Lower leg skin (tissue), 4 donors: ENCODE measurements at regions not wholly inside any gene's neighbourhood (a gene's known extent, or its start where the extent isn't known, plus 50 kb on each side); places are given as distances from the start of the nearest gene placed in this dataset.

ENCODE experiments used
- DNase-seq, 2 donors: peaks; one replicate each; pipeline ENCODE4 v3.0.0-alpha.2; 2019; ENCODE audit warnings: low spot score in 2 of 2
- H3K4me3 ChIP-seq: fragments of 200-600 bp; sonication (generic); 2 replicates; pipeline ENCODE4 v1.5.1; 2017; ENCODE audit warnings: mild to moderate bottlenecking, low read depth; ENCODE audit not compliant: poor library complexity, severe bottlenecking
- CTCF ChIP-seq, 3 donors: fragments of 450-650 bp; IDR thresholded peaks; one replicate each; pipeline ENCODE4 v1.5.1; 2016; ENCODE audit warnings: antibody characterized with exemption in 3 of 3, mild to moderate bottlenecking in 3 of 3, moderate library complexity in 2 of 3
- POLR2A ChIP-seq, 2 donors: fragments of 450-650 bp; IDR thresholded peaks; one replicate each; pipeline ENCODE4 v1.6.1; 2016 to 2017; ENCODE audit warnings: antibody characterized with exemption in 2 of 2, mild to moderate bottlenecking in 1 of 2, moderate library complexity in 1 of 2
- WGBS, 2 donors: methylation state at CpG; one replicate each; pipeline ENCODE4 v1.1.5; 2018; 5-methylcytosine and 5-hydroxymethylcytosine counted together
- intact Hi-C: fragments of 100-400 bp; cut with DNase I; formaldehyde crosslinking; loops from one replicate; pipeline ENCODE4 v1.15.0; 2023; ENCODE audit warnings: low total_unique reads

- 79 to 93% methylated on average over 1 of the region's 1 CpG for WGBS, 2 donors
- no peak for DNase-seq
- TF ChIP-seq CTCF (IDR thresholded peaks at IDR 0.05) (no peak), POLR2A (IDR thresholded peaks at IDR 0.05) (no peak)
- intact Hi-C loops, result no loop called here
- no peak overlapping the region for H3K4me3 ChIP-seq
Measured at GRCh38 chr1:112219267-112219666, 176.7 kb upstream of the CTTNBP2NL start.

- WGBS, 2 donors, result 88% methylated on average over 9 of the region's 9 CpGs
- intact Hi-C loops, result no loop called here
Measured at GRCh38 chr1:112230232-112230631, 165.8 kb upstream of the CTTNBP2NL start.

DNA sequence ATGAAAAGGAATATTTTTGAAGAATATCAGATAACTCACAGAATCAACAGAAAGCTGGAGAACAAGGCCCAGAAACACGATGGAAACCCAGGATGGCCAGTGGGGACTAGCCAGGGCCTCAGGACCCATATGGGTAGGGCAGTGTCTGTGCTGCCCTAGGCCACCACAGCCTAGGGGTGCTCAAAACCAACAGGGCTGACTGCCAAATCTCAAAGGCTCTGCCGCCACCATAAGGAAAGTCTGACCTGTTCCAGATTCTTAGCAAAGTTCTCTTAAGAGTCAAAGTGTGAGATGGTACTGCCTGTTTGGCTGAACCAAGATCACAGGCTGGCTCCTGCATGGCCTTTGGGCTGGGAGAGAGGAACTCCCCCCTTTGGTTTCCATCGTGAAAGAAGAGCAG, 164.7 kb upstream of the CTTNBP2NL start:
- no peak for DNase-seq
- H3K4me3 ChIP-seq, result no peak overlapping the region
- 64 to 71% methylated on average over 3 of the region's 3 CpGs for WGBS, 2 donors
- TF ChIP-seq CTCF (IDR thresholded peaks at IDR 0.05) (no peak), POLR2A (IDR thresholded peaks at IDR 0.05) (no peak)
- intact Hi-C loops, result no loop called here

More at GRCh38 chr1:112230232-112230631, 165.8 kb upstream of the CTTNBP2NL start:
- DNase-seq, result no peak
- no peak for TF ChIP-seq CTCF (IDR thresholded peaks at IDR 0.05)
- no peak for TF ChIP-seq POLR2A (IDR thresholded peaks at IDR 0.05)
- no peak overlapping the region for H3K4me3 ChIP-seq

GRCh38 chr1:112232848-112233247, 163.2 kb upstream of the CTTNBP2NL start:
- DNase-seq, result no peak
- intact Hi-C loops, result no loop called here
- WGBS, 2 donors, result 70 to 71% methylated on average over 3 of the region's 3 CpGs

DNA sequence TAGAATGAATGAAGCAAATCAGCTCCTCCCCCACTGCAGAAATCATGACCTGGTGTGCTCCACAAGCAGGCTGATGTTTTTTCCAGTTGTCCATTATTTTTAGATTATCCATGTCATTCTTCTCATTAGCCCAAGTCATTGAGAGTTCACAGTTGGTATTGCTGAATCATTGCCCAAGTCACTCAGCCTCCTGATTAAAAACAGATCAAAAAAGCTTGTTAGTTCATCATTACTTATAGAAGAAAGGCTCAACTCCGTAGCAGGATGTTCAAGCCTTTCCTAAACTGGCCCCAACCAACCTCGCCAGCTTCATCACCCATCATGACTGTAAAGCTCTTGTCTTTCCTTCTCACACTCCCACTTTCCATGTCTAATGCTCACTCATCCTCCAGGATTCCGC, 161.3 kb upstream of the CTTNBP2NL start:
- intact Hi-C loops, result no loop called here
- H3K4me3 ChIP-seq, result no peak overlapping the region
- WGBS, 2 donors, result 78 to 81% methylated on average over 3 of the region's 3 CpGs
- no peak for DNase-seq
- TF ChIP-seq POLR2A (IDR thresholded peaks at IDR 0.05) (no peak), CTCF (IDR thresholded peaks at IDR 0.05) (no peak)

More at GRCh38 chr1:112232848-112233247, 163.2 kb upstream of the CTTNBP2NL start:
- H3K4me3 ChIP-seq, result no peak overlapping the region
- TF ChIP-seq CTCF (IDR thresholded peaks at IDR 0.05), result no peak
- TF ChIP-seq POLR2A (IDR thresholded peaks at IDR 0.05), result no peak

GRCh38 chr1:112237983-112238545, 157.9 kb upstream of the CTTNBP2NL start:
- intact Hi-C loops, result no loop called here
- DNase-seq, result no peak
- no peak overlapping the region for H3K4me3 ChIP-seq
- 44 to 48% methylated on average over 2 of the region's 2 CpGs for WGBS, 2 donors
- no peak for TF ChIP-seq POLR2A (IDR thresholded peaks at IDR 0.05)
- TF ChIP-seq CTCF (IDR thresholded peaks at IDR 0.05), result no peak
